ENCODE measurements at regions not wholly inside any gene's neighbourhood (a gene's known extent, or its start where the extent isn't known, plus 50 kb on each side); places are given as distances from the start of the nearest gene placed in this dataset.

GRCh38 chr3:5809586-5810246 is 622.2 kb downstream of the EDEM1 start:
- in situ Hi-C loops (cut with HindIII; ENCODE audit: extremely low pct_ligation_motif_present, low pct_unique_long_range_greater_than_20kb) (no loop called here), intact Hi-C loops (cut with micrococcal nuclease; ENCODE audit: unreplicated experiment) (loop anchor here (5.0 kb wide), 1 partner anchor 988 kb away; no protein-coding TSS in a partner anchor)
- CTCF ChIA-PET (ENCODE audit: low intra/inter-chr PET ratio, low total read pairs), result no interaction called here
- Histone ChIP-seq H3K27ac (ENCODE audit: extremely low read length, insufficient read depth, low read length) (no peak overlapping the region), H3K9me3 (ENCODE audit: low read length) (no peaks in the 10 kb centered on the region), H3K27me3 (ENCODE audit: control insufficient read depth in 1 of 2, insufficient read depth in 2 of 2, low read length in 2 of 2) (no peaks in the 10 kb centered on the region), H2AFZ (ENCODE audit: low read length) (no peak overlapping the region), H3K4me2 (ENCODE audit: low read depth, low read length) (no peak overlapping the region), H3K9ac (ENCODE audit: insufficient read depth, low read depth, low read length) (no peak overlapping the region), H3K36me3 (replicated peaks in 1 of 2; ENCODE audit: control insufficient read depth in 1 of 2, insufficient read depth in 2 of 2, low read length in 2 of 2) (no peaks in the 10 kb centered on the region), H3K4me1 (ENCODE audit: insufficient read depth, low read length) (no peaks in the 10 kb centered on the region), H4K20me1 (ENCODE audit: insufficient read depth, low read length) (no peaks in the 10 kb centered on the region), H3K4me3 (replicated peaks in 1 of 3; ENCODE audit: insufficient read depth in 1 of 3, low read depth in 2 of 3, low read length in 3 of 3) (no peak overlapping the region), H3K79me2 (ENCODE audit: insufficient read depth, low read length) (no peaks in the 10 kb centered on the region)
- no peak for DNase-seq (ENCODE audit: low spot score)
- WGBS (ENCODE audit: low lambda C conversion rate), result under 1% methylated on average over 9 of the region's 9 CpGs
- no TSS peak for BruUV-seq (replicated peaks)
- TF ChIP-seq NFE2L1 (CRISPR knock-in tag; IDR thresholded peaks at IDR 0.05; ENCODE audit: borderline replicate concordance) (no peak), ZNF225 (CRISPR knock-in tag; IDR thresholded peaks at IDR 0.05) (no peak)
- POLR2A ChIA-PET, result no interaction called here
- ATAC-seq, result no peak
- FAIRE-seq, result no peak

GRCh38 chr3:5811016-5811415 is 623.5 kb downstream of the EDEM1 start:
- Histone ChIP-seq H3K27ac (ENCODE audit: extremely low read length, insufficient read depth, low read length) (no peak overlapping the region), H3K79me2 (ENCODE audit: insufficient read depth, low read length) (no peaks in the 10 kb centered on the region), H3K27me3 (ENCODE audit: control insufficient read depth in 1 of 2, insufficient read depth in 2 of 2, low read length in 2 of 2) (no peaks in the 10 kb centered on the region), H2AFZ (ENCODE audit: low read length) (no peak overlapping the region), H3K4me1 (ENCODE audit: insufficient read depth, low read length) (no peaks in the 10 kb centered on the region), H3K36me3 (replicated peaks in 1 of 2; ENCODE audit: control insufficient read depth in 1 of 2, insufficient read depth in 2 of 2, low read length in 2 of 2) (no peaks in the 10 kb centered on the region), H3K4me2 (ENCODE audit: low read depth, low read length) (no peak overlapping the region), H4K20me1 (ENCODE audit: insufficient read depth, low read length) (no peaks in the 10 kb centered on the region), H3K4me3 (replicated peaks in 1 of 3; ENCODE audit: insufficient read depth in 1 of 3, low read depth in 2 of 3, low read length in 3 of 3) (no peak overlapping the region), H3K9ac (ENCODE audit: insufficient read depth, low read depth, low read length) (no peak overlapping the region), H3K9me3 (ENCODE audit: low read length) (no peaks in the 10 kb centered on the region)
- POLR2A ChIA-PET, result no interaction called here
- TF ChIP-seq GMEB1 (CRISPR knock-in tag; IDR thresholded peaks at IDR 0.05; ENCODE audit: borderline replicate concordance) (no peak), DR1 (CRISPR knock-in tag; IDR thresholded peaks at IDR 0.05) (no peak), ZIK1 (CRISPR knock-in tag; IDR thresholded peaks at IDR 0.05; ENCODE audit: borderline replicate concordance, low read depth) (no peak), ZFX (CRISPR knock-in tag; IDR thresholded peaks at IDR 0.05; ENCODE audit: low read depth) (no peak), SCMH1 (CRISPR knock-in tag; IDR thresholded peaks at IDR 0.05; ENCODE audit: borderline replicate concordance) (no peak), ZNF33A (CRISPR knock-in tag; IDR thresholded peaks at IDR 0.05; ENCODE audit: borderline replicate concordance) (no peak), ZNF724P (CRISPR knock-in tag; IDR thresholded peaks at IDR 0.05; ENCODE audit: borderline replicate concordance) (no peak), ZNF547 (CRISPR knock-in tag; IDR thresholded peaks at IDR 0.05) (no peak), MTA3 (CRISPR knock-in tag; IDR thresholded peaks at IDR 0.05) (no peak), CHCHD3 (CRISPR knock-in tag; IDR thresholded peaks at IDR 0.05) (no peak), HNRNPUL1 (IDR thresholded peaks at IDR 0.05; ENCODE audit: low read depth, low read length) (no peak), RAD21 (CRISPR knock-in tag; IDR thresholded peaks at IDR 0.05) (no peak), RFXAP (CRISPR knock-in tag; IDR thresholded peaks at IDR 0.05; ENCODE audit: borderline replicate concordance) (no peak)
- CTCF ChIA-PET (ENCODE audit: low intra/inter-chr PET ratio, low total read pairs), result no interaction called here
- intact Hi-C loops (cut with micrococcal nuclease; ENCODE audit: unreplicated experiment) (no loop called here), in situ Hi-C loops (cut with HindIII; ENCODE audit: extremely low pct_ligation_motif_present, low pct_unique_long_range_greater_than_20kb) (no loop called here)
- DNase-seq (ENCODE audit: low spot score) (no peak), FAIRE-seq (no peak), ATAC-seq (no peak)
- BruUV-seq (replicated peaks), result no TSS peak
- WGBS (ENCODE audit: low lambda C conversion rate), result 0% methylated on average over 2 of the region's 3 CpGs
